GM21526 (cell line): ENCODE measurements at regions not wholly inside any gene's neighbourhood (a gene's known extent, or its start where the extent isn't known, plus 50 kb on each side); places are given as distances from the start of the nearest gene placed in this dataset.

Source experiments
- ATAC-seq: cut with Tn5 transposase; IDR thresholded peaks from one replicate; pipeline ENCODE4 v1.9.1; 2021; ENCODE audit warnings: moderate library complexity; ENCODE audit not compliant: unreplicated experiment, low FRiP score

DNA sequence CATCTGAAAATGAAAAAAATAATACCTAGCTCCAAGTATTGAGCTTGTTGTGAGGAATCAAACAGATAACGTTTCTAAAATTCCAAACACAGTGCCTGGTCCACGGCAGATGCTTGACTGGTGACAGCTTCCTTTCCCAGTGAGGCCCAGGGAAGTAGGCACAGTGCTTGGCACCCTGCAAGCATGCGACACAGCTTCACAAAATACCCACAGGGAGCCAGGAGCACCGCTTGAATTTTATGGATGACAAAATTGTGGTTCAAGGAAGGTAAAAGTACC is 205.1 kb upstream of the TNP1 start:
- no peak for ATAC-seq

DNA sequence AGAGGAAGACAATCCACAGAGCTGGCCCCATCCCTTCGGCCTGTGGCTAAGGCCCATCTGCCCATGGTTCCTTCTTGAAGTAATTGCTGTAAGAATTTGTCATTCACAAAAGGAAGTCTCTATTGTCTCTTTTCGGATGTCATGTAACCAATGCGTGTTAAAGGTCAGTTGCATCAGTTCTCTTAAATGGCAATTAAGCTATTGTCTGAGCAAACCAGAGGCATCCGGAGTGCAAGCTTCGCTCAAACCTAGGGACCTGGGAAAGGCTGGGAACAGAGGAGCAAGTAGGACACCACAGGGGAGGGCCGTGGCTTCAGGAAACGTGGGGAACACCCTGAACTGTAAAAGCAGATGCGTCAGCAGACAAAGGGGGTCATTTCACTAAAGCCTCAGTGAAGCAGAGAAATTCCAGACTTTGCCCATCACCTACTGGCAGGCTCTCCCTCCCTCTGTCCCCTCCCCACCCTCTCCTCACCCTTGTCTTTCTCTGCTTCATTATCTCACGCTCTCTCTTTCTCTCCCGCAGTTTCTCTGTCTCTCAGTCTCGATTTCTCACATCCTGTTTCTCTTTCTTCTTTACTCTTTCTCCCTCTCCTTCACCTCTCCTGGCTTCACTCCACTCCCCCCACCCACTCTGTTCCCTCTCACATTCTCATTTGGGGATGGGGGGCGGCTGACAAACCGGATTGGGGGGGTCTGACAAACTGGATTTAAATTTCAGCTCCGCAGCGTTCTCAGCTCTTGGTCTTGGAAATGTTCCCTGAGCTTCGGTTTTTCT is 204.6 kb upstream of the TNP1 start:
- ATAC-seq = no peak

DNA sequence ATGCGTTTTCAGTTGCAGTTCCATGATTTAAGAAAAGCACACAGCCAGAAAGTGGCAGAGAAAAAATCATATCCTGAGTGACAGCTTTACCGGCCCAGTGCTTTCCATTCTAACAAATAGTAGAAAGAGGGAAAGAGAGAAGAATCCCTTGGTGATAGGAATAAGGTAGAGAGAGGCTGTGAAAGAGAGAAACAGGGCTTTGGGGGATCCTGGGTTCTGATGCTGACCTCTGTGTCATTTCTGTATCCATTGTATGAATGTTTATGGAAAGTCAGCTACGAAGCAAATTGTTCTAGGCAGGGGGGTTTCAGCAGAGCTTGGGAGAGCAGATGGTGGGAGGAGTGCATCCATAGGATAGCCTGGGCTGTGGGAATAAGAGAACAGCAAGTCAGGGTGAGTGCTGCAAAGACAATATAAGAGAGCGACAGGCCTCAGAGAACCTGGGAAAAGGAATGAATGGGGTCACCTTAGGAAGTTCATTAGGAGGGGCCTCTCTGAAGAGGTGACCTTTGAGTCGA is 203.4 kb upstream of the TNP1 start:
- no peak for ATAC-seq

- no peak for ATAC-seq
Observed at GRCh38 chr2:217062768-217063167, 202.9 kb upstream of the TNP1 start.

DNA sequence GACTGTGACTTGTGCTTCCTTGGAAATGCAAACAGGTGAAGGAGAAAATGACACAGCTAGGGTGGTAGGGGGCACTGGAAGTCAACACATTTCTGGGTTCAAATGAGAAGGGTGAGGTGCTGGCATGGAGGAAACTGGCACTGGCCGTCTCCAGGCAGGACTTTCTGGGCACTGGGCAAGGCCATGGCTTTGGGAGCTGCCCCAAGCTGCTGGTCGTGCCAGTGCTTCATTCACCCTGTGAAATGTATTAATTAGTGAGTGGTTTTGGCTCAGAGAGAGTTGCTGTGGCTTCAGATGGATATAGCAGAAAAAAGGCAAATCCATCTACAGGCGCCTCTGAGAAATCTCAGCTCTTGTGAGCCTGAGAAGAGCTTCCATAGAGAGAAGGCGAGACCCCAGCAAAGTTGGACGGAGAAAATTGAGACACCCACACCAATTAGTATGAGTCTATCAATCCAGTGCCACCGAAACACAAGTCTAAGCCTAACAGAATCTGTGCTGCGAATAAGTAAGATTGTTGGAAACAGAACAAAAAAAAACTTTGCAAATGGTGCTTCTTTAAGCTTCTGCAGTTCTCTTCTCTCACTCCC is 202.1 kb upstream of the TNP1 start:
- no peak for ATAC-seq

GRCh38 chr2:217060951-217061547 is 201.2 kb upstream of the TNP1 start:
- ATAC-seq = no peak

GRCh38 chr2:217060516-217060915 is 200.7 kb upstream of the TNP1 start:
- no peak for ATAC-seq

GRCh38 chr2:217058791-217059755 is 199.2 kb upstream of the TNP1 start:
- ATAC-seq = no peak

DNA sequence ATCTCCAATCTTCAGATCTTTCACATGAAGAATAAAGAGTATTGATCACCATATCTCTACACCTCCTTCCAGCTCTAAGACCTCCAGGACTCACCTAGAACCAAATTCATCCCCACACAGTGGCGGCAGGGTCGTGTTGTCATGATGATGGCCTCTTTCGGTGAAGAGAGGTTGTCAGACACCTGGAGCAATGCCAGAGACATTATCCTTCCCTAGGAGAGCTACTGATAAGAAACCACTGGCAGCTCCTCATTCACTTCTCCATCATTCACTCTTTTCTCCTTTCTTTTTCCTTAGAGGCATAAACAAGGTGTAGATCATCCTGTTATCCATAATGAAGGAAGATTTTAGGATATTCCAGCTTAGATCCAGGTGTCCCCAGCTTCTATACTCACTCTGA is 197.9 kb upstream of the TNP1 start:
- ATAC-seq = no peak

- no peak for ATAC-seq
Observed at GRCh38 chr2:217055624-217056023, 195.8 kb upstream of the TNP1 start.

GRCh38 chr2:217054791-217055190 is 194.9 kb upstream of the TNP1 start:
- no peak for ATAC-seq

GRCh38 chr2:217052856-217053577 is 193.2 kb upstream of the TNP1 start:
- ATAC-seq = no peak

DNA sequence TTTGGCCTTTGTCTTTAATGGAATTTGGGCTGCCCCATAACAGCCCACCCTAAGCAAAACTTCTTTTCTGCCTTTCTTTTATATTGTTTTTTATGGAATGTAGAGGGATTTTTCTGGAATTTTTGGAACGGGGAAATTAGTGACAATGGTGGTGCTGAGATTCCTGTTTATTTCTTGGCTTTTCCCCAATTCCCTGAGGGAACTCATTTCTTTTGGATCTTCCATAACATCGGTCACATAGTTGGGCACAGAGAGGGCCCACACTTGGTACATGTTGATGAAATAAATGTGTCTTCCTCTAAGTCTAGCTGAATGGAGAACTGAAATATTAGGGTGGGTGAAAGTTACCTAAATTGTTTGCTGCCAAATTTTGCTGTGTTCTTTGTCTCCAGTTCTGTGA is 191.6 kb upstream of the TNP1 start:
- no peak for ATAC-seq

- no peak for ATAC-seq
Observed at GRCh38 chr2:217049956-217050355, 190.1 kb upstream of the TNP1 start.

DNA sequence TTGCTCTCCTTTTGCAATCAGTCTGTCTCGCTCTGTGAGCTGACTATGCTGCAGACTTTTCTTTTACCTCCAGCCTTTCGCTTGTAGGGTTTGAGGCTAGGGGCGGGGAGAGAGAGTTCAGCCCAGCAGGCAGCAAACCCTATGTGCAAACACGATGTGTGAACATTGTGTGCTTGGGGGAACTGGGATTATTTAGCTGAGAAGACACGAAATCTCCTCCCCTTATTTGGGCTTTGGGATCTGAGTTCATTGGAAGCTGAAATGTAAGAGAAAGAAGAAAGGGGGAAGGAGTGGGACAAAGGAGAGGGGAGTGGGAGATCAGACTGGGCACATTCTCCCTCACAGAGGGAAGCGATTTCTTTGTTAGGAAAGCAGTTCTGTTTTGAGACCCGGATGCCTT is 189.6 kb upstream of the TNP1 start:
- no peak for ATAC-seq

- ATAC-seq = no peak
Observed at GRCh38 chr2:217048730-217049129, 188.9 kb upstream of the TNP1 start.

DNA sequence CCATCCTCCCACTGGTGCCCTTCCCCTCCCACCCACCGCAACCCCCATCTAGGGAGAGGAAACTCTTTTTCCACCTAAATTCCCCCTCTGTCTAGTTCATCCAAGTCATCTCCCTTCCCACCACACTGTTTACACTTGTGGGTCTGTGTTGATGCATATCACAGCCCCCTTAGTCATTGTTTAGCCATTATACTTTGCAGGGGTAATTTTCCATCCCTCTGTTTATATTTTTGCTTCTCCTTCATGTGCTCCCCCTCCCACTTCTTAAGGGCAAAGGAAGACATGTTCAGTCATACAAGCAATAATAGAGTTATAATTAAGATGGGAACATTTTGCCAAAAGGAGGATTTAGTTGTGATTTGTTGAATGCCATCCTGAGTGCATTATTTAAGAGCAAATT is 187.8 kb upstream of the TNP1 start:
- no peak for ATAC-seq

DNA sequence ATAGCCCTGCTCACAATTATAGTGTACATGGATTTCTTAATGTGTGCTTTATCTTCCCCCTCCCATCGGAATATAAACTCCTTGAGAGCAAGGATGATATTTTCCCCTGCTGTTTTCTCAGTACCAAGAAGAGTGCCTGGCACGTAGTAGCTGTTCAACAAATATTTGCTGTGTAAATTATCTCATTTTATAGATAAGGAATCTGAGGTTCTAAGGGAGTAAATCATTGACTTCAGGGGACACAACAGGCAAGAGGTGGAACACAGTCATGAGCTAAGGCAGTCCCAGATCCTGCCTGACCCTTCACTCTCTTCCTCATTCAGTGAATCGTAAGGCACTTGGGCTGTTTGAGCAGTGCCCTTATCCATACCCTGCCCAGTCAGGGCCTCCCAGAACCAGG is 187.3 kb upstream of the TNP1 start:
- no peak for ATAC-seq

DNA sequence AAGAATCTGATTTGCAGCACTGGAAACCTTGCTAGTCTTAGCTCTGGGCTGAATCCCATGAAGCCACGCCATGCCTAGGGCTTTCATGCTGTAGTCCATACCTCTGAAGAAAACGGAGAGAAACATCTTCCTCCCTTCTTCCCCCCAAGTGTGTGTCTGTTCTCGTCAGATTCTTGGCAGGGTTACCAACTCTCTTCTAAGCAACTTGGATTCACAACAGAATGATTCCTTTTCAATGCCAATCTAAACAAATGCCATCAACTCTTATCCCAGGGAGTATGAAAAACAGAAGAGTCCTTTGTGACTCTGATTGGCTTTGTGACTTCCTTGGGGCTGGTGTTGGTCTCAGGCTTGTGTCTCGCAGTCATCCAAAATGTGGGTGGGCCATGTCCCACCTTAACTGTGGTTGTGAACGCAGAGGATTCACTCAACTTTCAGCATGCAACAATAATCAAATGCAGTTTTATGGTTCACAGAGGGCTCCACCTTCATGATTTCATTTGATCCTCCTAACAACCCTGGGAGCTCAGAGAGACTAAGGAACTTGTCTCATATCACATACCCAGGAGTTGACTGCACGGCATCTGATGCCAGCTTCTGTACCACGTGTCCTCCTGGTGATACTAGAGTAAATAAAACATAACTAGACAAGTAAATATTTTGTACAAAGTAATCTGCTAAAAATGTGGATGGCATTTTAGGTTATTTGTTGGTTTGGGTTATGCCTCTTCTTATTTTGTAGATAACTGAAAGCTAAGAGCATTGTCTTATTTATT is 186.0 kb upstream of the TNP1 start:
- ATAC-seq = no peak

GRCh38 chr2:217040099-217040498 is 180.2 kb upstream of the TNP1 start:
- no peak for ATAC-seq
